ENCODE measurements at regions not wholly inside any gene's neighbourhood (a gene's known extent, or its start where the extent isn't known, plus 50 kb on each side); places are given as distances from the start of the nearest gene placed in this dataset.

DNA sequence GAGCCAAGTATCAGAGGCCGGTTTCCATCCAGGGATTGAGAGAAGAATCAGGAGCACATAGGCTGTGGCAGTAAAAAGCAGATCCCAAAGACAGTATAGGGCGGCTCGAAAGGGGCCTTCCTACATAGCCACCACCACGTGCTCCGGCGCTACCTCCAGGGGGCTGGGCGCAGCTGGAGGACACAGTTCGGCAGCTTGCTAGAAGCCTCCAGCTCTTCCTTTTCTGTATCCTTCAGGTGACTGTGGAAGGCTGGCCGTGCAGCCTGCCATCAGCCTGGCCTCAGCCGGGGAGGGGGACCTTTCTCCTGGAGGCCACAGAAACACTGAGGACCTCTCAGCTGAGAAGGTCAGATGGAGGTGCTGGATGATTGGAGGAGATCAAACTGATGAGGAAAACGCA is 183.6 kb upstream of the GLI2 start:
- TF ChIP-seq, protein P1, sequence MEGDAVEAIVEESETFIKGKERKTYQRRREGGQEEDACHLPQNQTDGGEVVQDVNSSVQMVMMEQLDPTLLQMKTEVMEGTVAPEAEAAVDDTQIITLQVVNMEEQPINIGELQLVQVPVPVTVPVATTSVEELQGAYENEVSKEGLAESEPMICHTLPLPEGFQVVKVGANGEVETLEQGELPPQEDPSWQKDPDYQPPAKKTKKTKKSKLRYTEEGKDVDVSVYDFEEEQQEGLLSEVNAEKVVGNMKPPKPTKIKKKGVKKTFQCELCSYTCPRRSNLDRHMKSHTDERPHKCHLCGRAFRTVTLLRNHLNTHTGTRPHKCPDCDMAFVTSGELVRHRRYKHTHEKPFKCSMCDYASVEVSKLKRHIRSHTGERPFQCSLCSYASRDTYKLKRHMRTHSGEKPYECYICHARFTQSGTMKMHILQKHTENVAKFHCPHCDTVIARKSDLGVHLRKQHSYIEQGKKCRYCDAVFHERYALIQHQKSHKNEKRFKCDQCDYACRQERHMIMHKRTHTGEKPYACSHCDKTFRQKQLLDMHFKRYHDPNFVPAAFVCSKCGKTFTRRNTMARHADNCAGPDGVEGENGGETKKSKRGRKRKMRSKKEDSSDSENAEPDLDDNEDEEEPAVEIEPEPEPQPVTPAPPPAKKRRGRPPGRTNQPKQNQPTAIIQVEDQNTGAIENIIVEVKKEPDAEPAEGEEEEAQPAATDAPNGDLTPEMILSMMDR (IDR thresholded peaks at IDR 0.05; ENCODE audit: borderline replicate concordance) = no peak
- Histone ChIP-seq H3K27me3 (ENCODE audit: low read depth) (peaks cover 8% of the 10 kb centered on the region), H3K9me3 (replicated peaks) (no peaks in the 10 kb centered on the region), H3K4me1 (peaks cover 67% of the 10 kb centered on the region), H3K27ac (replicated peaks) (peak overlapping the region; percentile 72), H3K36me3 (no peaks in the 10 kb centered on the region), H3K4me3 (no peak overlapping the region)
- intact Hi-C loops (cut with micrococcal nuclease) = no loop called here
- no peak for DNase-seq

DNA sequence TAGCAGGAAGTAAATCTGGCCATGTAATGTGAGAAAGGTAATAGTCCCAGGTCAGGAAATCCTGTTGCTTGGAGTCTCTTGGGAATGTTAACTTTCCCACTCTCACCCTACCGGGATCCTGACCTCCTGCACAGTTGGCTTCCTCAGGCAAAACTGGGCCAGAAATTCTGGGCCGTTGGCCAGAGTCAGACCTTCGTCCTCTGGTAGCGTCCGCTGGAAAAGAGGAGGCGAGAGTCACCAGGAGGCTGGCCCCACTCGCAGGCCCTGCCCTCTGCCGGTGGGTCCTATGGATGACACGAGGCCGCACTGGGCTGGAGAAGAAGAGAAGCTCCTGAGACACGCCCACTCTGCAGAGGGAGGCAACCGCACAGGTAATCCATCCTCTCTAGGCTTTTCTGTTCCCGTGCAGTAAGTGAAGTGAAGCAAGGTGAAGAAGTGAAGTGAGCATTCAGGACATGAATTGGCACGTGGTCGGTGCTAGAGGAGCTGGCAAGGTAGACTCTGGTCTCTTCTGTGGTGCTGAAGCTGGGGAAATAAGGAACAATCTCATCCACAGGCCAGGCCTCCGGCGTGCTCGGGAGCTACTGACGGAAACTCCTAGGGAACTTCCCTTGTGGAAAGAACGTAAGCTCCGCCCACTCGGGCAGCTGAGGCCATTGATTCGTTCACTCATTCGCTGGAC is 182.7 kb upstream of the GLI2 start:
- Histone ChIP-seq H3K4me3 (no peak overlapping the region), H3K27ac (replicated peaks) (peak overlapping the region; percentile 72), H3K27me3 (ENCODE audit: low read depth) (peaks cover 11% of the 10 kb centered on the region), H3K36me3 (no peaks in the 10 kb centered on the region), H3K9me3 (replicated peaks) (no peaks in the 10 kb centered on the region), H3K4me1 (peaks cover 58% of the 10 kb centered on the region)
- intact Hi-C loops (cut with micrococcal nuclease) = no loop called here
- TF ChIP-seq, protein P1 (IDR thresholded peaks at IDR 0.05; ENCODE audit: borderline replicate concordance) = peak; percentile 87
- DNase-seq = peak; percentile 89

DNA sequence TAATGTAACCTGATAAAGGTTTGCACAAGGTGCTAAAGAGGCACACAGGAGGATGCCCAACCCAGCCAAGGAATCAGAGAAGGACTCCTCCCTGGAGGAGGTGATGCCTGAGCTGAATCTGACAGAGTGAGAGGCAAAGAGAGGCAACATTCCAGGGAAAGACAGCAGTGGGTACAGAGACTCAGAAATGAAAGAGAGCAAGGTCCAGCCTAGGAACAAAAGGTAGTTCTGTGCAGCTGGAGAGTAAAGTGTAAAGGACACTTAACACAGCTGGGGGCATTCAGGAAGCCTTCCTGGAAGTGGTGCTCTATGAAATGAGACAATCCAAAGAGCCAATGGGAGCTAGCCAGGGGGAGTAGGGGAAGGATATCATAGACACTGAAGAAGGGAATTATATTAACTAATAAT is 181.0 kb upstream of the GLI2 start:
- H3K4me3 ChIP-seq = no peak overlapping the region
- H3K36me3 ChIP-seq = no peaks in the 10 kb centered on the region
- TF ChIP-seq, protein P1 (IDR thresholded peaks at IDR 0.05; ENCODE audit: borderline replicate concordance) = no peak
- no peaks in the 10 kb centered on the region for H3K9me3 ChIP-seq (replicated peaks)
- H3K4me1 ChIP-seq = peaks cover 41% of the 10 kb centered on the region
- H3K27me3 ChIP-seq (ENCODE audit: low read depth) = peaks cover 11% of the 10 kb centered on the region
- no peak for DNase-seq
- H3K27ac ChIP-seq (replicated peaks) = no peak overlapping the region
- intact Hi-C loops (cut with micrococcal nuclease) = no loop called here

DNA sequence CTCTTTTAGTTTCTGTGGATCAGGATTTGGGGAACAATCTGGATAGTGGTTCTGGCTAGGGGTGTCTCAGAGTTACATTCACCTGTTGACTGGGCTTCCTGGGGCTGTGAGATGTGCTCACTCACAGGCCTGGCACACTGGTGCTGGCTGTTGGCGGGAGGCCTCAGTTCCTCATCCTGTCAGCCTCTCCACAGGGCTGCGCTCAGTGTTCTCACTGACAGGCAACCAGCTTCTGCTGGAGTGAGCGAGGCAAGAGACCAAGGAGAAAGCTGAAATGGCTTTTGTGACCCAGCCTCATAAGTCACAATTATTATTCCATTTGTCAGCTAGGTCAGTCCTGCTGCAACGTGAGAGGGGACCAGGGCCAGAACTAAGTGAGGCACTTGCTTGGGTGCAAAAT is 180.6 kb upstream of the GLI2 start:
- H3K27ac ChIP-seq (replicated peaks) = no peak overlapping the region
- intact Hi-C loops (cut with micrococcal nuclease) = no loop called here
- DNase-seq = no peak
- no peaks in the 10 kb centered on the region for H3K36me3 ChIP-seq
- TF ChIP-seq, protein P1 (IDR thresholded peaks at IDR 0.05; ENCODE audit: borderline replicate concordance) = no peak
- H3K27me3 ChIP-seq (ENCODE audit: low read depth) = peaks cover 11% of the 10 kb centered on the region
- H3K9me3 ChIP-seq (replicated peaks) = no peaks in the 10 kb centered on the region
- peaks cover 37% of the 10 kb centered on the region for H3K4me1 ChIP-seq
- no peak overlapping the region for H3K4me3 ChIP-seq

DNA sequence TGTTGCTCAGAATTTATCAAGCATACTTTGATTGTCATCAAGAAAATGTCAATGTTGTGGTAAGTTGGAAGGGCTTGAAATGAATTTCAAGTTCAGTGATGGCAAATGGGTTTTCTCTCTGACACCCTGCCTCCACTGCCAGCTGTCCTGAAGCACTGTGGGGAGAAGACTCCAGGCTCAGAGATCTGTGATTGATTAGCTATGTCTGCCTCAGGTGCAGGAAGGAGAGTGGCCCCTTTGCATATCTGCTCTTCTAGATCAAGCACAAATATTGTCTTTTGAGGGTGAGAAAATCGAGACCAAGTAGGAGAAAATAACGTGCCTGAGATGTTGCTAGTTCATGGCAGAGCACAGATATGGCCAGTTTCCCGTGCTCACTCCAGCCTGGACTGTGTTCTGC is 178.8 kb upstream of the GLI2 start:
- no peak for DNase-seq
- Histone ChIP-seq H3K36me3 (no peaks in the 10 kb centered on the region), H3K27ac (replicated peaks) (no peak overlapping the region), H3K4me3 (no peak overlapping the region), H3K9me3 (replicated peaks) (no peaks in the 10 kb centered on the region), H3K27me3 (ENCODE audit: low read depth) (peaks cover 11% of the 10 kb centered on the region), H3K4me1 (peaks cover 19% of the 10 kb centered on the region)
- intact Hi-C loops (cut with micrococcal nuclease) = no loop called here
- TF ChIP-seq, protein P1 (IDR thresholded peaks at IDR 0.05; ENCODE audit: borderline replicate concordance) = no peak

Measured in left ventricle myocardium inferior (tissue), 1 donor.